Colon (tissue), 2 donors: ENCODE measurements at regions not wholly inside any gene's neighbourhood (a gene's known extent, or its start where the extent isn't known, plus 50 kb on each side); places are given as distances from the start of the nearest gene placed in this dataset.
A peak's percentile ranks its signal among the peaks of the same experiment; 100 is the strongest.
"Not testable (repeated sequence)": the region's sequence is repeated elsewhere in the genome, so short reads cannot be mapped to it uniquely, and the experiment has no call there.

Source experiments
- FAIRE-seq: peaks from 2 replicates; lab custom pipeline; 2012; peaks lifted over from hg19 to GRCh38; lab: Jason Lieb, UNC
- donor health status: control.
- donor health status: control.

DNA sequence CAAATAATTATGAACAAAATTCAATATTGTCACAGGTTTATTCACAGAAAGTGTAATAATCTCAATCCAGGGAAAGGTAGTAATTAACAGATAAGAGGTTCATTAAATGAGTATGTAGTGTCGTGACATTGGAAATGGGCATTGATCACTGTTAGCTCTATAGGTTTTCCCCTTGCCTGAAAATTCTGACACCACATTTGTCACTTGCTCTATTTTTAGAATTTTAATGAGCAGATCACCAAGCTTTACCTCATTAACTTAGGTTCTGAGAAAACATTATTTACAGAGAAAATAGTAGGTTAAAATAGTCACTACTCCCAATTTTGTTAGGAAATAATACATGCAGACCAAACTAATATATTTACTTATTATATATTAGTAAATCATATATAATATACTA is 344.0 kb downstream of the DSC3 start:
- FAIRE-seq, result no peak

DNA sequence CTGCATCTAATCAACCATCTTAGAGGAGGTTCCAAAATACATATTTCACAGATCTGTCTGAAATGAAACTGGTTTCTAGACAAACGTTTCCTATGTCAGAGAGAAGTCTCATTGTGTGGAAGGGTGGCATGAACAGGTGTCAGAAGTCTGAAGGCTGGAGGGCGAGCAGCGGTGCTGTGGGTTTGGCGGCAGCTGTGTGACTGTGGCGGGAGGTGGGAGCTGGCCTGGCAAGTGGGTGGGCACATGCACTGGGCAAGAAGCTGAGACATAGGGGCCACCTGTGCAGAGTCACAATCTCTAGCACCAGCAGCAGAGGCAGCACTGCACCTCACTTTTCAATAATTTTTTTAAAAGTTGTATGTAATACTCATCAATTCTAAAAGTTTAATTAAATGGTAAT is 346.3 kb downstream of the DSC3 start:
- FAIRE-seq, result no peak

DNA sequence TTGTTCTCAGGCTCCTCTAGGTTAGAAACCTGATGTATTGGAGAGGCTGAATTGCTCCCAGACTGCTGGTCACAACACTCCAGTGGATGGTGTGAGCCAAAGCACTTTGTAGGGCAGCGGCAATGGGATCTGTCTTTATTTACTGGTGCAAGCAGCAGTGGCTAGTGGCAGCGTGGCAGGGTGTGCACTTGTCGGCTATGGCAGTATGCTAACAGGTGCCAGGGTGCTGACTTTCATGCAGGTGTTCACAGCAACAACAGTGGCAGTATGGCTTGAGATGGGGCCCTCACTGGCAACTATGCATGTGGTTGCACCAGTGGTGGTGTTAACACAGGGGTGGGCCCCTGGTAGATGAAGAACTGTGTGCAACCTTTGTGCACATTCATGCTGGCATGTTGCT is 347.8 kb downstream of the DSC3 start:
- FAIRE-seq, result no peak

DNA sequence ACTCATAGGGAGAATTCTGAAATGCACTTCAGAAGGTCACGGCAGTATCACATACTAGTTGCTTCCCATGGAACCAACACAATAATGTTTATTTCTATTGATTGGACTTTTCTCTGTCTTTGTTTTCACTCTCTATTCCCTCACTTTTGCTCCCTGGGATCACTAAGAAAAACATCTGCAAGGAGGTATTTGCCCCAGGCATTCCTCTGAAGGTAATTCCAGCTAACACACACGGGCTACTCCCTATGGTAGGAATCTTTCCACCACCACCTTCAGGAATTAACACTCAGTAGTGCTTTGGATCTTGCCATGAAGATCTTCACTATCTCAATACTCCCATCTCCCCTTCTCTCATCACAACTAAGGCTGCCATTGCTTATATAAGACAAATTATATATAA is 353.3 kb downstream of the DSC3 start:
- no peak for FAIRE-seq

DNA sequence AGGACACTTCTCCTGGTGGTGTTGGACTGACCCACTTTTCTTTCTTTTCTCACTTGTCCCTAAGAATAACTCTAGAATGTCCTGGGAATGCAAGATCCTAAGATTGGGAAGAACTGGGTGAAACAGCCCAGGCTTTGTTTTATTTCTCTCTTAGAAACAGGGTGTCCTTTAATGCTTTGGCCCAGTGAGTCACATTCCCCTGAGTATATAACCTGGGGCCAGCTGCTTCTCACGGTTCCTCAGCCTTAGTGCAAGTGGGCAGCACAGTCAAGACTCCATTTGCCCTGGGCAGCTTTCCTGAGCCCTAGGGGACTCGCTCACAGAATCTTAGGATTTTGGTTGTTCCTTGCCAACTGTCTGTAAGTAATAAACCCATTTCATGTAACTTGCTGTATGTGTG is 355.0 kb downstream of the DSC3 start:
- no peak for FAIRE-seq

DNA sequence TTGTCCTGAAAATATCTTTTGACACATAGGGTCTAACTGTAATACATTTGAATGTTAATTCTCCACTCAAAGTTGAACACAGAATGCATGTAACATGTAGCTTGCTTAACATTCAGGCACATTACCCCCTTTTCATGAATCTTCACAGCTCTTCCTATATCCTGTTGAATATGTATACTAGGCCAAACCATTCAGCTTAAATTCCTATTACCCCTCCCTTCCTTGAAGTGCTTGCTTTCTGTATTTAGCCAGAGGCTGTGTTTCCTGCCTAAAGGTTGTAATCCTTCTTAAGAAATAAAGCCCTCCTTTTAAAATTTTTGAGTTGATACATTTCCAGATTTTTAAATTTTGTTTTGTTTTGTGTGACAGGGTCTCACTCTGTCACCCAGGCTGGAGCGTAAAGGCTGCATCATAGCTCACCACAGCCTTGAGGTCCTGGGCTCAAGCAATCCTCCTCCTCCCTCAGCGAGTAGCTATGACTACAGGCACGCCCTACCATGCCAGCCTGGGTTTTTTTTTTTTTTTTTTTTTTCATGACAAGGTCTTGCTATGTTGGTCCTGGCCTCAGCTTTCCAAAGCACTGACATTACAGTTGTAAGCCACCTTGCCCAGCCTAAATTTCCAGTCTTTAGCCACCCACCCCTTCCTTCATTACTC is 357.6 kb downstream of the DSC3 start:
- FAIRE-seq, result no peak

DNA sequence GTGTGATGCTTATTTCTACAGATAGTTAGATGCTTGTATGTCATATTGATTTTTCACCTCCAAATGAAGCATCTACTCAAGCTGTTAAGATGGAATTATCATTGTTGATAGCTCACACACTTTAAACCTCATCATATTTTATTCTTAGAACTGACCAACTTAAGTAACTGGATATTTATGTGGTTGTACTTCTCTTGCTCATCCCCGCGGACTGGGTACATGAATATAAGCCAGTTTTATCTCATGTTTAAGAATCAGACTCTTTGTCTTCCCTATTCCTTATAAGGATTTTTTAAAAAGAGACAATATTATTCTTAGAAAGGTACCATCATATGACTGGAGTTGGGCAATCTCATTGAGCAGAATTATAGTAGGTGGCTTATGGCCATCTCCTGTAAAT is 358.7 kb downstream of the DSC3 start:
- no peak for FAIRE-seq

DNA sequence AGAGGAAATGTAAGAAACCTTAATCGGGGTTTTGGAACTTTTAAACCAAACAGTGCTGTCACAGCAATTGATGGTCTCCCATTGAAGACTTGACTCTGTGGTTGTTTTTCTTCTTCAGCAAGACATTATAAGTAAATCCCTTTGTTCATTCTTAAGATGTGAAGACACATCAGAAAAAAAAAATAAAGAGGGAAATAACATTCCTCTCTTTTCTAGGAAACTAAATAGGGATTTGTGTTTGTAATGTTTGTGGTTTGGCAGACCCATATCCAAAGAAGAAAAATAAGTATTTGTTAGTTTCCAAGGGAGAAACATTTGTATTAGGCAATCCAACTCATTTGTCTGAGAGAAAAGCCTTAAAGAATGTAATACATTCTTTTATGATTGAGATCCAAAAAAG is 359.9 kb downstream of the DSC3 start:
- FAIRE-seq, result no peak

DNA sequence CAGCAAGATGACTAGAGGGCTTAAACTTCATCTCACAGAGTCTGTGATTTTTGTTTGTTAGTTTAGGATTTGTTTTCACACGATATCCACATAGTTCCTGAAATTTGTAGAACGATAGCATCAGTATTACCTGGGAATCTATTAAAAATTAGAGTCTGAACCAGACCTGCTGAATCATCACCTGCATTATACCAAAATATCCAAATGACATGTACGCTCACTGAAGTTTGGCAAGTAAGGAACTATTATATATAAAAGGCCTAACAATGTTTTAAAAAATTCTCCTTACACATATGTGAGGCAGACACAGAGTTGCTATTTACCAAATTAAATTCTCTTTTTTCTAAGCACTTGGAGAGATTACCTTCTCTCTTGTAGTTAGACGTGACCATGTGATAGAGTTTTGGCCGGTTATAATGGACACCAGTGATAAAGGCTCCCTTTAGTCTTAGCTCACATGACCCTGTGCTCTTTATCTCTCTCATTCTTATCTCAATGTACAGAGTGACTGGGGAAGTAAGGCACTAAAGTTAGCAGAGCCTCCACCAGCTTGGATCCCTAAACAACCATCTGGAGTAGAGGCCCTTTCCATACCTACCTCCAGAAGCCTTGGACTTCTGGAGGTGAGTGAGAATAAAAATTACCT is 363.1 kb downstream of the DSC3 start:
- FAIRE-seq, result no peak

DNA sequence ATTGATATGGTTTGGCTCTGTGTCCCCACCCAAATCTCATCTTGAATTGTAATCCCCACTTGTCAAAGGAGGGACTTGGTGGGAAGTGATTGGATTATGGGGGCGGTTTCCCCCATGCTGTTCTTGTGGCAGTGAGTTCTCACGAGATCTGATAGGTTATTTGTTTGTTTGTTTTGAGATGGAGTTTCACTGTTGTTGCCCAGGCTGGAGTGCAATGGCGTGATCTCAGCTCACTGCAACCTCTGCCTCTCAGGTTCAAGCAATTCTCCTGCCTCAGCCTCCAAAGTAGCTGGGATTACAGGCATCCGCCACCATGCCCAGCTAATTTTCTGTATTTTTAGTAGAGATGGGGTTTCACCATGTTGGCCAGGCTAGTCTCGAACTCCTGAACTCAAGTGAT is 364.7 kb downstream of the DSC3 start:
- FAIRE-seq, result not testable (repeated sequence)

DNA sequence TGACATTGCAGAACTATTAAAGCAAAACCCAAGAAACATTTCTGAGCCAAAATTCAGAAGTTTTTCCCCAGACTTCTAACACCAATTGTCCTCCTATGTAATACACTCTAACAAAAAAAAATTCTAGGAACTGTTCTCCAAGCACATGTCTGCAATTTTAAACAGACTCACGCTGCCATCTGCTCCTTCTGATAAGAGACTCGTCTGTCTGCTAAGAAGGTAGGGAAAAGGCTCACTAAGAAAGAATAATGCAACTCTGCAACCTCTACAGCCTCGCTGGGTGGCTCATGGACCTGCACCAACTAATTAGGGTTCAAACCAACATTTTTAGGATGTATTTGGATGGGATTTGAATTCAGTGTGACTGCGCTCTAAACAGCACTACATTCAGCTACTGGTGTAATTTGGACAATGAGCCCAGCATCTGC is 366.5 kb downstream of the DSC3 start:
- FAIRE-seq, result no peak

DNA sequence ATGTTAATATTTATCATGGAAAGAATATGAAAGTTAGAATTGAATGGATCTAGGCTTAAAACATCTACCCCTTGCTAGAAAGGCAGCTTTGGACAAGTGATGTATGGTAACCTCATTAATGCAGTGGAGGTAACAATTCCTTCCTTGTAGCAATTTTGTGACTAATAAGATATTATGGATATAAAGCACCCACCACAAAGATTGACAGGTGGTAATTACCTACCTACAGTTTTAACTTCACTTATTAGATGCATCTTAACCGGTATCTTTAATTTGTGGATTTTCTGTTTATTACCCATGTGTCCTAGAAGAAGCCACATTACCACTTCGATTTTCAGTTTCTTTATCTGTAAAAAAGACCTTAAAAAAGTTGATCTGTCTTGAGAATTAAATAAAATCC is 367.0 kb downstream of the DSC3 start:
- FAIRE-seq, result no peak

DNA sequence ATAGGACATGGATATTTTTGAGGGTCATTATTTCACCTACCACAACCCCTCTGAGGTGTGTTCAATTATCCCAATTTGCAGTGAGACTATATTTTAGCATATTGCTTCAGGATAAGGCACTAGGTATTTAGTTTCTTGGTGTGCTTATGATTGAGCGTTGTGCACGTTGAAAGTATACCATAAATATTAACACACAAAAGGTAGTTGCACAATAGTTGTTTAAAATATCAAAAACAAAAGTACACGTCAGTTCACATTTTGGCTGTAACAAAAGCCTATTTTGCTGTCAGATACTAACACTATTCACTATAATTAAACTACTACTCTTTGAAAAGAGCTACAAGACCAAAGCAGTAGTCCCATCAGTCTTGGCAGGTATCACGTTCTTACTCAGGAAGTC is 367.5 kb downstream of the DSC3 start:
- no peak for FAIRE-seq

DNA sequence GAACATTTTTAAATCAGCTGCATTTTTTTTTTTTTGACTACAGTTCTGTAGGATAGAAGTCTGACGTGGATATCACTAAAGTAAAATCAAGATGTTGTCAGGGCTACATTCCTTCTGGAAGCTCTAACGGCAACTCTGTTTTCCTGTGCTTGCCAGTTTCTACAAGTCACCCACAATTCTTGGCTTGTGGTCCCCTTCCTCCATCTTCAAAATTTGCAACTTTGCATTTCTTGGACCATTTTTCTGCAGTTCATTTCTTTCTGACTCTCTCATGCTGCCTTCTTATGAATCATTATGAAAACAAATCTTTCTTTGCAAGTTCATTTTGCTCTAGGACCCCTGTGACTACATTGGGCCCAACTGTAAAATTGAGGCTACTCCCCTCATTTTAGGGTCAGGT is 367.9 kb downstream of the DSC3 start:
- FAIRE-seq, result no peak

DNA sequence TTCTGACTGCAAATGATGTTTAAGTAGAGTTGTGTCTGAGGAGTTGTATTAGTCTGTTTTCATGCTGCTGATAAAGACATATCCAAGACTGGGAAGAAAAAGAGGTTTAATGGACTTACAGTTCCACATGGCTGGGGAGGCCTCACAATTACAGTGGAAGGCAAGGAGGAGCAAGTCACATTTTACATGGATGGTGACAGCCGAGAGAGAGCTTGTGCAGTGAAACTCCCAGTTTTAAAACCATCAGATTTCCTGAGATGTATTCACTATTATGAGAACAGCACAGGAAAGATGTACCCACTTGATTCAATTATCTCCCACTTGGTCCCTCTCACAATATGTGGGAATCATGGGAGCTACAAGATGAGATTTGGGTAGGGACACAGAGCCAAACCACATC is 370.1 kb downstream of the DSC3 start:
- not testable (repeated sequence) for FAIRE-seq

DNA sequence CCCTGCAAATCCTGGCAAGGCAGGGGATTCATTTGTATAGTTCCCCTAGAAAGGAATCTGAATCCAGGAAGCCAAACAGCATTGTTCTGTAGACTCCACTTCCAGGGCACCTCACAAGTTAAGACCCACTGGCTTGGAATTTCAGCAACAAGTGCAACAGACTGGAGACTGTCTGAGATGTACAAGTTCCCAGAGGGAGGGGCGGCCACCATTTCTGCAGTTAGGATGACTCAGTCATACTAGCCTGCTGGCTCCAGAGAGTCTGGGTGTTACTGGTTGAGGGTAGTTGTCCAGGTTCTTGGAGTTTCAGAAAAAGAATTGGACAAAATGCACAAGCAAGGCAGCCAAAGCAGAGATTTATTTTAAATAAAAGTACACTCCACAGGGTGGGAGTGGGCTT is 384.2 kb downstream of the DSC3 start:
- FAIRE-seq, result no peak

DNA sequence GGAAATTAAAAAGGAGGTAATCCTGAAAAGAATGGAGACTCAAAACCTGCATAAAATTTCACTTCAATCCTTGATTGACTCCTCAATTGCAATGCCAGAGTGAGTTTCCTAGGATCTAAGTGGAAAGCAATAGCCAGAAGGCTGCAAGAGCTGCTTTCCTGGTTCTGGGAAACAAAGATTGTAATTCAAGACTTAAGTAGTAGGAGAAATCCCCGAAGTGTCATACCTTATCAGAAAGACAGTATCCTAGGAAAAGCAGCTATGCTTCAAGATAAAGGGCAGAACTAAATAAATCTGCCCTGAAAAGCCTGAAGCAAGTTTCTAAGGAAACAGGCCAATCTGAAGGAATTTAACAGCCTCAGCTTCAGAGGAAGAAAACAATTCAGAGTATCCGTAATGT is 390.2 kb downstream of the DSC3 start:
- no peak for FAIRE-seq

DNA sequence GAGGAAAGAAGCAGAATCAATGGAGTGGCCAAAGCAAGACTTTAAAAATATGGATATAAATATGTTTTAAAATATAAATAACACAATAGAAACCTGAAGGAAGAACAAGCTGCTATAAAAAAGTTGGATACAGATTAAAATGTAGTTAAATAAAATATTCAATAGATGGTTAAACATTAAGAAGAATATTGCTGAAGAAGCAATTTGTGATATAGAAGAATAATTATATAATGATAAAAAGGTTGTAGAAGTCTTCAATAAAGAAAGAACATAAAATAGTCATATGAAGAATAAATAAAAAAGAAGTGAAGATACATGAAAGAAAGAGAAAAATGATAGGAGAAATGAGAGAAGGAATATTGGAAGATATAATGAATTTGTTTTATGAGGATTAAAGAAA is 392.0 kb downstream of the DSC3 start:
- peak; percentile 21 for FAIRE-seq

DNA sequence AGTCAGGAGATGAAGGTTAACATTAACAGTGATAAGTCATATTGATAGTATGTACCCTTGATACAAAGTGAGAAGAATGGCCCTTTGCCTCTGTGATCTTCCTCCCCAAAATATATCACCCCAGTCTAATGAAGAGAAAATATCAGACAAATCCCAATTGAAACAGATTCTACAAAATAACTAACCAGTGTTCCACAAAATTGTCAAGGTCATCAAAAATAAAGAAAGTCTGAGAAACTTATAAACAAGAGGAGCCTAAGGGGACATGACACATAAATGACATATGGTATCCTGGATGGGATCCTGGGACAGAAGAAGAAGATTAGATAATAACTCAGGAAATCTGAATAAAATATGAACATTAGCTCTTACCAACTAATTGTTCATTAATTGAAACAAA is 398.4 kb downstream of the DSC3 start:
- no peak for FAIRE-seq

DNA sequence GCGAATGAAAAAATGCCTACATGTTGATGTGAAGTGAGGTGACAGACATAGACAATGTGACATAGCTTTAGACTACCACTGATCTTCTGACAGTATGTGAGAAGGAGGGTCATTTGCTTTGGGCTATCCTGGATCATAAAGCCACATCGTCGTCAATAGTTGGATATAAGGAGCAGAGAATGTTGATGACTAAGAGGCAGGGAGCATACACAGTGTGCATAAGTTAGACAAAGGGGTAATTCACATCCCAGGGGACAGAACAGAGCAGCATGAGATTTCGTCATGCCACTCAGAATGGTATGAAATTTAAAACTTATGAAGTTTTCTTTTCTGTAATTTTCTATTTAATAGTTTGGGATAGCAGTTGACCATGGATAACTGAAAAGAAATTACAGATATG is 403.2 kb downstream of the DSC3 start:
- FAIRE-seq, result no peak

DNA sequence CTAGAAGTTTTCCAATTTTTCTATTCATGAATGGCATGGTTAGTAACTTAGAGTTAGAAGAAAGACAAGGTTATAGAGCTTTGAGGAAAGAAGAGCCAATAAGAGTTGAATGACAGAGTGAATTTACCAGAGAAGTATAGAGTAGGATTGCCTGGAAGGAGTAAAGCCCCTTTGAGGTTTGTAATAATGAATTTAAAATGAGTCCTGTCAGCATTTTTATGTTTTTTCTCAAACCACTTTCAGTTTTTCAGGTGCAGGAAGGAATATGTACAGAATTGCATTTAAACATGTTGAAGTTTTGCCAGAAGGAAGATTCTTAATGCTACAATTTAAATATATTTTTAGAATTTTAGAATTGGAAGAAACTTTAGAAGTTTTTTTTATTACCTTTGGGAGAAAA is 408.3 kb downstream of the DSC3 start:
- FAIRE-seq, result no peak

DNA sequence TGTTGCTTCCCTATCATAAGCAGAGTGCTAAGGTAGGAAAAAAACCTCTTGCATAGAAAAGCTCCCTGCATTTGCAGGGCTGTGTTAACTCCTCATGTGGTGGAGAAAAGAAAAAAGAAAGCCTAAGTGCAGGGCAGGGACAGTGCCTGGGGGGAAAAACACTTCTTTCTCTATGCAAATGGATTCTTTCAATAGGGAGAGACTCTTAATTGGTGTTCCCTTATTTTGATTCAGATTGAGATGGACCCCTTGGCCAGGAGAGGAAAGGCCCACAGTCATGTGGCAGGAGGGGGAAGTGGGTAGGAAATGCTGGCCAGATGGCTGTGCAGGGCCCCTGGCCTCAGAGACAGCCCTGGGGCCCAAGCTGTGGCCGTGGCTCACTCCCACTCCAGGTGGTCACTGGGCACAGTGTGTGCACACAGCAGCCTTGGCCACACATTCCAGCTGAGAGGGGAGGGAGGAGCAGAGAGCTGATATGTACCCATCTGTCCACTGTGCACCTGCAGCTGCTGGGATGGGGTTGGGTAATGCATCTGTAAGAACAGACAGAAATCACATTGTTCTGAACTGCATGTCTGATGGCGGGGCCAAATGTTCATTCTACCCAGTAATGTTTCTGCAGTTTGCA is 410.4 kb downstream of the DSC3 start:
- no peak for FAIRE-seq

DNA sequence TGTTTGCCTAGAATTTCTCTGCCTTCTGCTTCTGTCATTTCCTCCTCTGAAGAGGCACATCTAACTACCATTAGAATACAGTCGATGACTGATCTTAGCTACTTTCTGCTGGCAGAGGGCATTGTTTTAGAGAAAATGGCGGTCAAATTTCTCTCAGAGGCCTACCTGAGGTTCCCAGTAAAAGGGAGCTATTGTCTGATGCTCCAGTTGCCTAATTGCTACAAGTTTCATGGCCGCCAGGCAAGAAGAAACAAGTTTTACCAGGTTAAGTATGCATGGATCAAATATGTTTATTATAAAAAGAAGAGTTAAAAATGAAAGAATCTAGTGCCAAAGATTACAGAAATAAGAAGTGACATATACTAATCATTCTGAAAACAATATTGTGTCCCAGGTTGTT is 416.6 kb downstream of the DSC3 start:
- no peak for FAIRE-seq
